GM23338 (cell line): ENCODE measurements at regions not wholly inside any gene's neighbourhood (a gene's known extent, or its start where the extent isn't known, plus 50 kb on each side); places are given as distances from the start of the nearest gene placed in this dataset.

Experiments
- ATAC-seq: fragments of 200-7000 bp; cut with Tn5 transposase; 3 replicates; pipeline ENCODE4 v1.9.1; 2020
- DNase-seq: peaks from one replicate; pipeline ENCODE4 v3.0.0-alpha.2; 2015; ENCODE audit warnings: low spot score
- H2AFZ ChIP-seq: fragments of 200-600 bp; sonication (generic); 2 replicates; pipeline ENCODE4 v1.8.0; 2016; ENCODE audit warnings: antibody characterized with exemption, mild to moderate bottlenecking, moderate library complexity
- H3F3A ChIP-seq: fragments of 200-600 bp; sonication (generic); replicated peaks from 2 replicates; pipeline ENCODE4 v1.8.0; 2017; ENCODE audit warnings: antibody characterized with exemption, mixed run types, low read depth
- H3K27ac ChIP-seq: fragments of 200-600 bp; sonication (generic); 2 replicates; pipeline ENCODE4 v1.6.1; 2016; ENCODE audit warnings: low read depth
- H3K27me3 ChIP-seq: fragments of 200-600 bp; sonication (generic); 2 replicates; pipeline ENCODE4 v1.8.0; 2016; ENCODE audit warnings: mild to moderate bottlenecking, mixed run types, moderate library complexity; ENCODE audit not compliant: insufficient read depth
- H3K36me3 ChIP-seq: fragments of 200-600 bp; sonication (generic); 2 replicates; pipeline ENCODE4 v1.8.0; 2016; ENCODE audit warnings: mild to moderate bottlenecking; ENCODE audit not compliant: insufficient read depth
- H3K4me1 ChIP-seq: fragments of 200-600 bp; sonication (generic); 2 replicates; pipeline ENCODE4 v1.8.0; 2016; ENCODE audit warnings: mild to moderate bottlenecking, moderate library complexity; ENCODE audit not compliant: insufficient read depth
- H3K4me2 ChIP-seq: fragments of 200-600 bp; sonication (generic); 2 replicates; pipeline ENCODE4 v1.7.1; 2017; ENCODE audit warnings: mixed run types
- H3K4me3 ChIP-seq: fragments of 200-600 bp; sonication (generic); 2 replicates; pipeline ENCODE4 v1.6.1; 2016; ENCODE audit warnings: mixed run types
- H3K79me2 ChIP-seq: fragments of 200-600 bp; sonication (generic); replicated peaks from 2 replicates; pipeline ENCODE4 v1.8.0; 2017; ENCODE audit warnings: mild to moderate bottlenecking; ENCODE audit not compliant: insufficient read depth
- H3K9me2 ChIP-seq: fragments of 200-600 bp; sonication (generic); 2 replicates; pipeline ENCODE4 v1.8.0; 2017; ENCODE audit not compliant: insufficient read depth
- H4K20me1 ChIP-seq: fragments of 200-600 bp; sonication (generic); replicated peaks from 2 replicates; pipeline ENCODE4 v1.8.0; 2017; ENCODE audit warnings: mild to moderate bottlenecking; ENCODE audit not compliant: insufficient read depth
- H3K27ac Mint-ChIP-seq: 2 replicates; pipeline ENCODE4 v1.8.0; 2020; ENCODE audit warnings: inconsistent platforms, mild to moderate bottlenecking, moderate library complexity, mixed read lengths
- H3K27me3 Mint-ChIP-seq: 3 replicates; pipeline ENCODE4 v1.8.0; 2022; ENCODE audit warnings: low read depth, mild to moderate bottlenecking, moderate library complexity, mixed read lengths, inconsistent platforms; ENCODE audit not compliant: insufficient read depth, poor library complexity
- H3K36me3 Mint-ChIP-seq: 3 replicates; pipeline ENCODE4 v1.8.0; 2021; ENCODE audit warnings: low read depth, mild to moderate bottlenecking, inconsistent platforms, moderate library complexity, mixed read lengths
- H3K4me1 Mint-ChIP-seq: 3 replicates; pipeline ENCODE4 v1.8.0; 2020; ENCODE audit warnings: mild to moderate bottlenecking, inconsistent platforms, mixed read lengths
- H3K4me3 Mint-ChIP-seq: 3 replicates; pipeline ENCODE4 v1.8.0; 2021; ENCODE audit warnings: moderate library complexity, mild to moderate bottlenecking, inconsistent platforms, mixed read lengths
- H3K9me3 Mint-ChIP-seq: 3 replicates; pipeline ENCODE4 v1.8.0; 2020; ENCODE audit warnings: moderate library complexity, mild to moderate bottlenecking, inconsistent platforms, mixed read lengths
- CREB1 ChIP-seq: fragments of 250-450 bp; sonication (Bioruptor Pico); IDR thresholded peaks from 2 replicates; pipeline ENCODE4 v1.5.0; 2020; ENCODE audit warnings: low read depth, mild to moderate bottlenecking, moderate library complexity
- EZH2 ChIP-seq: fragments of 200-600 bp; sonication (generic); IDR thresholded peaks from one replicate; pipeline ENCODE4 v1.8.0; 2017; ENCODE audit warnings: antibody characterized with exemption, mild to moderate bottlenecking, low read depth; ENCODE audit not compliant: unreplicated experiment
- EZH2phosphoT487 ChIP-seq: fragments of 200-600 bp; sonication (generic); IDR thresholded peaks from one replicate; pipeline ENCODE4 v1.8.1; 2018; ENCODE audit warnings: antibody characterized with exemption; ENCODE audit not compliant: unreplicated experiment
- JUNB ChIP-seq: IDR thresholded peaks from one replicate; pipeline ENCODE4 v1.6.1; 2016; ENCODE audit warnings: antibody characterized with exemption; ENCODE audit not compliant: unreplicated experiment
- NANOG ChIP-seq: IDR thresholded peaks from 2 replicates; pipeline ENCODE4 v1.6.1; 2016; ENCODE audit warnings: antibody characterized with exemption, borderline replicate concordance
- STAT1 ChIP-seq: IDR thresholded peaks from one replicate; pipeline ENCODE4 v1.6.1; 2016; ENCODE audit warnings: antibody characterized with exemption; ENCODE audit not compliant: unreplicated experiment
- ZNF114 ChIP-seq: fragments of 250-450 bp; sonication (Bioruptor Pico); IDR thresholded peaks from 2 replicates; pipeline ENCODE4 v1.5.0; 2020; ENCODE audit warnings: mild to moderate bottlenecking, moderate library complexity
- ZNF331 ChIP-seq: fragments of 250-450 bp; sonication (Bioruptor Pico); IDR thresholded peaks from 2 replicates; pipeline ENCODE4 v1.5.0; 2020; ENCODE audit warnings: low read depth, mild to moderate bottlenecking, moderate library complexity
- TF ChIP-seq, protein P1 (sequence below): IDR thresholded peaks from 2 replicates; pipeline ENCODE4 v1.6.1; 2016; ENCODE audit warnings: antibody characterized with exemption
- TF ChIP-seq, protein P2 (sequence below): fragments of 250-450 bp; sonication (Bioruptor Pico); IDR thresholded peaks from 2 replicates; pipeline ENCODE4 v1.5.0; 2020; ENCODE audit warnings: mild to moderate bottlenecking, moderate library complexity
- TF ChIP-seq, protein P3 (sequence below), 2 experiments: fragments of 200-600 bp in 1 of 2; sonication (generic) in 1 of 2; conservative IDR thresholded peaks; 2 replicates each; pipeline versions ENCODE4 v1.5.1 to v1.6.1; 2016 to 2017; ENCODE audit warnings: antibody characterized with exemption in 2 of 2, low read depth in 2 of 2, mild to moderate bottlenecking in 2 of 2, moderate library complexity in 1 of 2

GRCh38 chr2:56860991-56861390 lies 677.2 kb downstream of the CCDC85A start (continued):
- TF ChIP-seq, protein P1, sequence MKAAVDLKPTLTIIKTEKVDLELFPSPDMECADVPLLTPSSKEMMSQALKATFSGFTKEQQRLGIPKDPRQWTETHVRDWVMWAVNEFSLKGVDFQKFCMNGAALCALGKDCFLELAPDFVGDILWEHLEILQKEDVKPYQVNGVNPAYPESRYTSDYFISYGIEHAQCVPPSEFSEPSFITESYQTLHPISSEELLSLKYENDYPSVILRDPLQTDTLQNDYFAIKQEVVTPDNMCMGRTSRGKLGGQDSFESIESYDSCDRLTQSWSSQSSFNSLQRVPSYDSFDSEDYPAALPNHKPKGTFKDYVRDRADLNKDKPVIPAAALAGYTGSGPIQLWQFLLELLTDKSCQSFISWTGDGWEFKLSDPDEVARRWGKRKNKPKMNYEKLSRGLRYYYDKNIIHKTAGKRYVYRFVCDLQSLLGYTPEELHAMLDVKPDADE = no peak
- TF ChIP-seq ZNF114 (CRISPR knock-in tag) (no peak), NANOG (no peak), ZNF331 (CRISPR knock-in tag) (no peak), EZH2phosphoT487 (no peak)
- TF ChIP-seq, protein P2, sequence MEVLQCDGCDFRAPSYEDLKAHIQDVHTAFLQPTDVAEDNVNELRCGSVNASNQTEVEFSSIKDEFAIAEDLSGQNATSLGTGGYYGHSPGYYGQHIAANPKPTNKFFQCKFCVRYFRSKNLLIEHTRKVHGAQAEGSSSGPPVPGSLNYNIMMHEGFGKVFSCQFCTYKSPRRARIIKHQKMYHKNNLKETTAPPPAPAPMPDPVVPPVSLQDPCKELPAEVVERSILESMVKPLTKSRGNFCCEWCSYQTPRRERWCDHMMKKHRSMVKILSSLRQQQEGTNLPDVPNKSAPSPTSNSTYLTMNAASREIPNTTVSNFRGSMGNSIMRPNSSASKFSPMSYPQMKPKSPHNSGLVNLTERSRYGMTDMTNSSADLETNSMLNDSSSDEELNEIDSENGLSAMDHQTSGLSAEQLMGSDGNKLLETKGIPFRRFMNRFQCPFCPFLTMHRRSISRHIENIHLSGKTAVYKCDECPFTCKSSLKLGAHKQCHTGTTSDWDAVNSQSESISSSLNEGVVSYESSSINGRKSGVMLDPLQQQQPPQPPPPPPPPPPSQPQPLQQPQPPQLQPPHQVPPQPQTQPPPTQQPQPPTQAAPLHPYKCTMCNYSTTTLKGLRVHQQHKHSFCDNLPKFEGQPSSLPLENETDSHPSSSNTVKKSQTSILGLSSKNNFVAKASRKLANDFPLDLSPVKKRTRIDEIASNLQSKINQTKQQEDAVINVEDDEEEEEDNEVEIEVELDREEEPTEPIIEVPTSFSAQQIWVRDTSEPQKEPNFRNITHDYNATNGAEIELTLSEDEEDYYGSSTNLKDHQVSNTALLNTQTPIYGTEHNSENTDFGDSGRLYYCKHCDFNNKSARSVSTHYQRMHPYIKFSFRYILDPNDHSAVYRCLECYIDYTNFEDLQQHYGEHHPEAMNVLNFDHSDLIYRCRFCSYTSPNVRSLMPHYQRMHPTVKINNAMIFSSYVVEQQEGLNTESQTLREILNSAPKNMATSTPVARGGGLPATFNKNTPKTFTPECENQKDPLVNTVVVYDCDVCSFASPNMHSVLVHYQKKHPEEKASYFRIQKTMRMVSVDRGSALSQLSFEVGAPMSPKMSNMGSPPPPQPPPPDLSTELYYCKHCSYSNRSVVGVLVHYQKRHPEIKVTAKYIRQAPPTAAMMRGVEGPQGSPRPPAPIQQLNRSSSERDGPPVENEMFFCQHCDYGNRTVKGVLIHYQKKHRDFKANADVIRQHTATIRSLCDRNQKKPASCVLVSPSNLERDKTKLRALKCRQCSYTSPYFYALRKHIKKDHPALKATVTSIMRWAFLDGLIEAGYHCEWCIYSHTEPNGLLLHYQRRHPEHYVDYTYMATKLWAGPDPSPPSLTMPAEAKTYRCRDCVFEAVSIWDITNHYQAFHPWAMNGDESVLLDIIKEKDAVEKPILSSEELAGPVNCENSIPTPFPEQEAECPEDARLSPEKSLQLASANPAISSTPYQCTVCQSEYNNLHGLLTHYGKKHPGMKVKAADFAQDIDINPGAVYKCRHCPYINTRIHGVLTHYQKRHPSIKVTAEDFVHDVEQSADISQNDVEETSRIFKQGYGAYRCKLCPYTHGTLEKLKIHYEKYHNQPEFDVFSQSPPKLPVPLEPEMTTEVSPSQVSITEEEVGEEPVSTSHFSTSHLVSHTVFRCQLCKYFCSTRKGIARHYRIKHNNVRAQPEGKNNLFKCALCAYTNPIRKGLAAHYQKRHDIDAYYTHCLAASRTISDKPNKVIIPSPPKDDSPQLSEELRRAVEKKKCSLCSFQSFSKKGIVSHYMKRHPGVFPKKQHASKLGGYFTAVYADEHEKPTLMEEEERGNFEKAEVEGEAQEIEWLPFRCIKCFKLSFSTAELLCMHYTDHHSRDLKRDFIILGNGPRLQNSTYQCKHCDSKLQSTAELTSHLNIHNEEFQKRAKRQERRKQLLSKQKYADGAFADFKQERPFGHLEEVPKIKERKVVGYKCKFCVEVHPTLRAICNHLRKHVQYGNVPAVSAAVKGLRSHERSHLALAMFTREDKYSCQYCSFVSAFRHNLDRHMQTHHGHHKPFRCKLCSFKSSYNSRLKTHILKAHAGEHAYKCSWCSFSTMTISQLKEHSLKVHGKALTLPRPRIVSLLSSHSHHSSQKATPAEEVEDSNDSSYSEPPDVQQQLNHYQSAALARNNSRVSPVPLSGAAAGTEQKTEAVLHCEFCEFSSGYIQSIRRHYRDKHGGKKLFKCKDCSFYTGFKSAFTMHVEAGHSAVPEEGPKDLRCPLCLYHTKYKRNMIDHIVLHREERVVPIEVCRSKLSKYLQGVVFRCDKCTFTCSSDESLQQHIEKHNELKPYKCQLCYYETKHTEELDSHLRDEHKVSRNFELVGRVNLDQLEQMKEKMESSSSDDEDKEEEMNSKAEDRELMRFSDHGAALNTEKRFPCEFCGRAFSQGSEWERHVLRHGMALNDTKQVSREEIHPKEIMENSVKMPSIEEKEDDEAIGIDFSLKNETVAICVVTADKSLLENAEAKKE (CRISPR knock-in tag) = no peak

- H3K27me3 Mint-ChIP-seq = peaks cover 2% of the 10 kb centered on the region
- no peak overlapping the region for H2AFZ ChIP-seq
- no peaks in the 10 kb centered on the region for H3F3A ChIP-seq
- no peak for ATAC-seq
- no peaks in the 10 kb centered on the region for H3K79me2 ChIP-seq
- H3K36me3 ChIP-seq = no peaks in the 10 kb centered on the region
- no peak overlapping the region for H3K27ac ChIP-seq
- no peaks in the 10 kb centered on the region for H3K27me3 ChIP-seq
- TF ChIP-seq JUNB (no peak), NANOG (no peak), CREB1 (CRISPR knock-in tag) (no peak), STAT1 (no peak), ZNF331 (CRISPR knock-in tag) (no peak), EZH2 (no peak)
- TF ChIP-seq, protein P3, sequence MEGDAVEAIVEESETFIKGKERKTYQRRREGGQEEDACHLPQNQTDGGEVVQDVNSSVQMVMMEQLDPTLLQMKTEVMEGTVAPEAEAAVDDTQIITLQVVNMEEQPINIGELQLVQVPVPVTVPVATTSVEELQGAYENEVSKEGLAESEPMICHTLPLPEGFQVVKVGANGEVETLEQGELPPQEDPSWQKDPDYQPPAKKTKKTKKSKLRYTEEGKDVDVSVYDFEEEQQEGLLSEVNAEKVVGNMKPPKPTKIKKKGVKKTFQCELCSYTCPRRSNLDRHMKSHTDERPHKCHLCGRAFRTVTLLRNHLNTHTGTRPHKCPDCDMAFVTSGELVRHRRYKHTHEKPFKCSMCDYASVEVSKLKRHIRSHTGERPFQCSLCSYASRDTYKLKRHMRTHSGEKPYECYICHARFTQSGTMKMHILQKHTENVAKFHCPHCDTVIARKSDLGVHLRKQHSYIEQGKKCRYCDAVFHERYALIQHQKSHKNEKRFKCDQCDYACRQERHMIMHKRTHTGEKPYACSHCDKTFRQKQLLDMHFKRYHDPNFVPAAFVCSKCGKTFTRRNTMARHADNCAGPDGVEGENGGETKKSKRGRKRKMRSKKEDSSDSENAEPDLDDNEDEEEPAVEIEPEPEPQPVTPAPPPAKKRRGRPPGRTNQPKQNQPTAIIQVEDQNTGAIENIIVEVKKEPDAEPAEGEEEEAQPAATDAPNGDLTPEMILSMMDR (conservative IDR thresholded peaks at IDR 0.05; ENCODE audit: low read depth in 2 of 2) = no peak
- TF ChIP-seq, protein P1 = no peak
- no peaks in the 10 kb centered on the region; the same call in 2 of the 3 replicates for H3K9me3 Mint-ChIP-seq
- no peaks in the 10 kb centered on the region for H3K36me3 Mint-ChIP-seq
- no peak overlapping the region for H3K4me2 ChIP-seq
- no peaks in the 10 kb centered on the region for H3K4me1 Mint-ChIP-seq
- no peak for DNase-seq
- no peak overlapping the region for H3K4me3 Mint-ChIP-seq
- H3K27ac Mint-ChIP-seq = no peak overlapping the region
- no peak overlapping the region for H3K4me3 ChIP-seq
- no peaks in the 10 kb centered on the region for H4K20me1 ChIP-seq
- no peaks in the 10 kb centered on the region for H3K4me1 ChIP-seq
- peaks cover under 1% of the 10 kb centered on the region for H3K9me2 ChIP-seq
Observed at GRCh38 chr2:56871644-56872043, 687.9 kb downstream of the CCDC85A start.
